ENCODE measurements at regions not wholly inside any gene's neighbourhood (a gene's known extent, or its start where the extent isn't known, plus 50 kb on each side); places are given as distances from the start of the nearest gene placed in this dataset.

GRCh38 chr2:104570259-104570658, 283.7 kb upstream of the POU3F3 start:
- ChIA-PET POLR2A (no interaction called here), CTCF (no interaction called here)
- H3K9me3 ChIP-seq (ENCODE audit: control insufficient read depth, insufficient read depth, low read length): peaks cover 28% of the 10 kb centered on the region
- TF ChIP-seq CTCF (IDR thresholded peaks at IDR 0.05; ENCODE audit: low read depth, low read length): no peak
- no peak overlapping the region for H3K27ac ChIP-seq (ENCODE audit: low read depth, low read length)
- DNase-seq (ENCODE audit: low read depth, low spot score): no peak
- H3K27me3 ChIP-seq (ENCODE audit: control insufficient read depth, insufficient read depth, low read length): no peaks in the 10 kb centered on the region
- no peak overlapping the region for H3K4me3 ChIP-seq (ENCODE audit: low read depth, low read length)

GRCh38 chr2:104572834-104573233, 281.1 kb upstream of the POU3F3 start:
- TF ChIP-seq CTCF (IDR thresholded peaks at IDR 0.05; ENCODE audit: low read depth, low read length): no peak
- H3K4me3 ChIP-seq (ENCODE audit: low read depth, low read length): no peak overlapping the region
- H3K27me3 ChIP-seq (ENCODE audit: control insufficient read depth, insufficient read depth, low read length): no peaks in the 10 kb centered on the region
- H3K9me3 ChIP-seq (ENCODE audit: control insufficient read depth, insufficient read depth, low read length): peaks cover 32% of the 10 kb centered on the region
- DNase-seq (ENCODE audit: low read depth, low spot score): no peak
- no peak overlapping the region for H3K27ac ChIP-seq (ENCODE audit: low read depth, low read length)
- CTCF ChIA-PET: no interaction called here
- POLR2A ChIA-PET: no interaction called here

- ChIA-PET CTCF (no interaction called here), POLR2A (no interaction called here)
- Histone ChIP-seq H3K4me3 (ENCODE audit: low read depth, low read length) (no peak overlapping the region), H3K9me3 (ENCODE audit: control insufficient read depth, insufficient read depth, low read length) (peaks cover 32% of the 10 kb centered on the region), H3K27ac (ENCODE audit: low read depth, low read length) (no peak overlapping the region), H3K27me3 (ENCODE audit: control insufficient read depth, insufficient read depth, low read length) (no peaks in the 10 kb centered on the region)
- no peak for TF ChIP-seq CTCF (IDR thresholded peaks at IDR 0.05; ENCODE audit: low read depth, low read length)
- DNase-seq (ENCODE audit: low read depth, low spot score): no peak
Measured at GRCh38 chr2:104574367-104574766, 279.5 kb upstream of the POU3F3 start.

GRCh38 chr2:104577143-104577542, 276.8 kb upstream of the POU3F3 start:
- ChIA-PET CTCF (no interaction called here), POLR2A (no interaction called here)
- peaks cover 30% of the 10 kb centered on the region for H3K9me3 ChIP-seq (ENCODE audit: control insufficient read depth, insufficient read depth, low read length)
- no peak overlapping the region for H3K4me3 ChIP-seq (ENCODE audit: low read depth, low read length)
- no peak for TF ChIP-seq CTCF (IDR thresholded peaks at IDR 0.05; ENCODE audit: low read depth, low read length)
- H3K27me3 ChIP-seq (ENCODE audit: control insufficient read depth, insufficient read depth, low read length): no peaks in the 10 kb centered on the region
- no peak overlapping the region for H3K27ac ChIP-seq (ENCODE audit: low read depth, low read length)
- no peak for DNase-seq (ENCODE audit: low read depth, low spot score)

GRCh38 chr2:104582471-104582870, 271.4 kb upstream of the POU3F3 start:
- no peak for DNase-seq (ENCODE audit: low read depth, low spot score)
- no peaks in the 10 kb centered on the region for H3K27me3 ChIP-seq (ENCODE audit: control insufficient read depth, insufficient read depth, low read length)
- H3K9me3 ChIP-seq (ENCODE audit: control insufficient read depth, insufficient read depth, low read length): peaks cover 20% of the 10 kb centered on the region
- CTCF ChIA-PET: no interaction called here
- no peak overlapping the region for H3K4me3 ChIP-seq (ENCODE audit: low read depth, low read length)
- no peak overlapping the region for H3K27ac ChIP-seq (ENCODE audit: low read depth, low read length)
- POLR2A ChIA-PET: no interaction called here
- no peak for TF ChIP-seq CTCF (IDR thresholded peaks at IDR 0.05; ENCODE audit: low read depth, low read length)

Data from AG04450 (cell line).